ENCODE measurements at regions not wholly inside any gene's neighbourhood (a gene's known extent, or its start where the extent isn't known, plus 50 kb on each side); places are given as distances from the start of the nearest gene placed in this dataset.

DNA sequence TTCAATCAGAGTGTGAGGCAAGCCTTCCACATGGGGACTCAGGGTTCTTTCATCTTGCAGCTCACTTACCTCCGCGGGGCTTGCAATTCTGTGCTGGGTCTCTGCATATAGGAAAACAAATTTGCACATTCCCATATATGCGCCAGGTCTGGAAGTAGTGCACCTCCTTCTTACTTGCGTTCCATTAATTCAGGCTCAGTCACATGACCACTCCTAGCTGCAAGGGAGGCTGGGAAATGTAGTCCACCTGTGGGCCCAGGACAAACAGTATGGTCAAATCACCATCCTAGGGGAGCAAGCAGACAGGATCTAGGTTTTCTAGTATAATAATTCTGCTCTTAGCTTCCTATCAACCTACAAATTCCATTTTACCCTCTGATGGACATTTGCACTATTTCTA lies 160.4 kb downstream of the AACS start:
- no peak for DNase-seq (ENCODE audit: low read depth)

DNA sequence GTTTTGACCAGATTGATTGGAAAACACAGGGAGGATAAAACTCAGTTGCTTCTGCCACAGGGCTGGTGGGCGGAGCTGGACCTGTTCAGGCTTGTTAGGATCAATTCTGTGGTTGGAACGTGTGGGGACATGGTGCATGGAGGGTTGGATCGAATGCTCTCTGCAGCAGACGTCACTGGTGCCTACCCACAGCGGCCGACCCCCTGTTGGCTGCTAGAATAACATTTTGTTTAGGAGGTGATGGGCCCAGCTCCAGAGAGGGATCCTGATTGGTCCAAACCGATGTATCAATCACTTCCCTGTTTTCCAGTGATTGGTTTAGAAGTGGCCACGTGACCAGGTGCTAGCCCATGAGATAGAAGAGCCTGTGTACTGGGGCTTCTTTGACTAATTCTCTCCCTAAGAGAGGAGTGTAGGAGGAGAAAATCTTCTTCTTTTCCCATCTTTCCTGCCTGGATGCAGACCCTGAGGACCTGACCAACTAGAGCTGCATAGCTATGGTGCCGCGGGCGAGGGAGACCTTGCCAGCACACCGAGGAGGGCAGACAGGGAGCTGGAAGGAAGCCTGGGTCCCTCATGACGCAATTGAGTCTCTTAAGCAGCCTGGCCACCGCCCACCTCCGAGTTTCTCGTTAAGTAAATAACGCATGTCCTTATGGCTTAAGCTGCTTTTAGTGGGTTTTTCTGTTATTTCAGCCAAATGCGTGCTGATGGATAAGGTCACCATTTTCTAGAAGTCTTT lies 163.5 kb downstream of the AACS start:
- peak; percentile 31 for DNase-seq (ENCODE audit: low read depth)

DNA sequence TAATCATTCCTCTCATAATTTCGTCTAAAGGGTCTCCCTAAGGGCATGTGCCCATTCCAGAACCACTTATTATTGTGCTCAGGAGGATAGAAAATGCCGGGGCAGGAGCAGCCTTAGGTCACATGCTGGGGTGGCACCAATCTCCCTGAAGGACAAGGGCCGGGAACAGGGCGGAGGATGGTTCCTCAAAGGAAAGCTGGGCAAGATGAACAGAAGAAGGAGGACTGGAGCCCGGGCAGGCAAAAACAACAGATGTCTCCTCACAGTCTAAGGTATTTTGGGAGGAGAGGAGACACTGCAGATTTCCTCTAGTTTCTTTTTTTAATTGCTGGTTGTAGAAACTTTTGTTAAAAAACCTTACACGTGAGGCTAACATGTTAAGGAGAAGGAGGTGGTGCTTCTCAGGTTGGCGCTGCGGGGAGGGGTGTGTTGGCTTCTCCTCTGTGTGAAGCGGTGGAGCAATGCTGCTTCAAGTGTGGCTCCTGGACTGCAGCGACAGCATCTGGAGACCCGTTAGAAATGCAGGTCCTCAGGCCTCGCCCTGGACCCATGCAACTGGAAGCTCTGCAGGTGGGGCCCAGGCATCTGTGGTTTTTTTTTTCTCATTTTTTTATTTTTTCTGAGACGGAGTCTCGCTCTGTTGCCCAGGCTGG lies 164.8 kb downstream of the AACS start:
- DNase-seq (ENCODE audit: low read depth) = no peak

DNA sequence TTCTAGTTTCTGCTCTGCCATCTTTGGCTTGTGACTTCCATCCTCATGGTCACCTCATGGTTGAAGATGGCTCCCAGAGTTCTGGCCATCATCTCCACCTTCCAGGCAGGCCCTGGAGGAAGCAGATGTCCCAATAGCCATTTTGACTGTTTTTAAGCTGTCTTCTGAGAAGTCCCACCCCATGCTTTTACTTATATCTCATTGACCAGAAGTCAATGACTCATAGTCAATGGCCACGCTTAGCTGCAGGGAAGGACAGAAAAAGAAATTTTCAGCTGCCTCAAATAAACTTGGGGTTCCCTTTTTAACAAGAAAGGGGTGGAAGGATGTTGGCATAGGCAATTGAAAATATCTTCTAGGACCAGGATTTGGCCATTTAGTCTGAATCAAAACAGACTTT lies 168.1 kb downstream of the AACS start:
- DNase-seq (ENCODE audit: low read depth) = no peak

DNA sequence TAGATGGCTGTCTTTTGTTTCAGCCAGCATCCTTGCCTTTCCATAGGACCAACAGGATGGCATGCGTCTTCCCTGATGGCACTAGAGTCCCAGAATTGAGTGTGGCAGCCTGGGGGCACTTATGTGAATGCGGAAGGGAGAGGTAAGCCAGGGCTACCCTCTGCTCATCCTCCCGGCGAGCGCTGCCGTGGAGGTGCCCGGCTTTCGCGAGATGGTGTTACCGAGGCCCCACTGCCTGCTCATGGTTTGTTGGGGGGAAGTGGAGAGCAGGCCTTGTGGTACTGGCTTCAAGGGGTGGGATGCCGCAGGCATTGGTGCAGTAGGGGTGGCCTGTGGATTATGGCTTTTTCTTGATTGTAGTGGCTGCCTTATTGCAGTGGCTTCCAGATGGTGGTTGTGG lies 174.3 kb downstream of the AACS start:
- DNase-seq (ENCODE audit: low read depth) = no peak

DNA sequence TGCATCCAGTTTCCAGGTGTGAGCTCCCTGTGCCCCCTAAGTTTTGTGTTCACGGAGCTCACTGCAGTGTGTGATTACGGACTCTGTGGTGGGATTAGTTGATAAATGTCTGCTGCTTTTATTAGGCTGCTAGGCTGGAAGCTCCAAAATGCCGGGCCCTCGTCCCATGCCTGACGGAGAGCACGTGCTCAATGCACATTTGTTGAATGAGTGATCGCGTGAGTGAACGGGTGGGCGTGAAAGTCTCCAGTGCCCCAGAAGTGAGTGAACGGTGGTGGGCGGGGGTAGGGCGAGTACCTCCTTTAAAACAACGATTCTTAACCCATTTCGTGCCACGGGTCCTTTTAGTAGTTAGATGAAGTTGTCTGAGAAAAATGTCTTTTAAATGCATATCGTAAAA lies 175.5 kb downstream of the AACS start:
- DNase-seq (ENCODE audit: low read depth) = no peak

DNA sequence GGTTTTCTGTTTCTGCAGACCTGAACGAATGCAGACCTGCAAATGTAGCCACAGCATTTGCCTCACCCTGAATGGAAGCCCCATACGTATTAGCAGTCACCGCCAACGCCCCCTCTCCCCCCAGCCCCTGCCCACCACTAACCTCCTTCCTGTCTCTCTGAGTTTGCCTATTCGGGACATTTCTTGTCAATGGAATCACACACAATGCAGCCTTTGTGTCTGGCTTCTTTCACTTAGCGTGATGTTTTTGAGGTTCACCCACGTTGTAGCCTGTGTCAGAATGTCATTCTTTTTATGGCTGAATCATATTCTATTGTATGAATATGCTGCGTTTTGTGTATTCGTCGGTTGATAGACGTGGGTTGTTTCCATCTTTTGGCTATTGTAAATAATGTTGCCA lies 178.6 kb downstream of the AACS start:
- DNase-seq (ENCODE audit: low read depth) = no peak

DNA sequence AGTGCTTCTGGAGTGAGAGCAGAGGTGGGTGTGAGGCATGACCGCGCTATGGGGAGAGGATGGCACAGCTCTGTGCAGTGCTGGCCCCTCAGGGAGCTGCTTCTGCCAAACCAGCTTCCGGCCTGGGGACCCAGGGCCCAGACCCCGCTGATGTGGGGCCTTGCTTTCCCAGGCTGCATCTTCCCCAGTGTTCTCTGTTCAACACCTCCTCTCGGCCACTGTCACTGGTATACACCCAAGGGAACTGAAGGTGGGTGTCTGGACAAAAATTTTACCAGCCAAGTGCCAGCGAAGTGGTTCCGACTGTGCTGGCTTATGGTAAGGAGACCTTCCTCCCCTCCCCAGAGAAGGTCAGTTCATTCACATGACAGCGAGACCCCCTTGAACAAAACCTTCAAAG lies 179.1 kb downstream of the AACS start:
- no peak for DNase-seq (ENCODE audit: low read depth)

DNA sequence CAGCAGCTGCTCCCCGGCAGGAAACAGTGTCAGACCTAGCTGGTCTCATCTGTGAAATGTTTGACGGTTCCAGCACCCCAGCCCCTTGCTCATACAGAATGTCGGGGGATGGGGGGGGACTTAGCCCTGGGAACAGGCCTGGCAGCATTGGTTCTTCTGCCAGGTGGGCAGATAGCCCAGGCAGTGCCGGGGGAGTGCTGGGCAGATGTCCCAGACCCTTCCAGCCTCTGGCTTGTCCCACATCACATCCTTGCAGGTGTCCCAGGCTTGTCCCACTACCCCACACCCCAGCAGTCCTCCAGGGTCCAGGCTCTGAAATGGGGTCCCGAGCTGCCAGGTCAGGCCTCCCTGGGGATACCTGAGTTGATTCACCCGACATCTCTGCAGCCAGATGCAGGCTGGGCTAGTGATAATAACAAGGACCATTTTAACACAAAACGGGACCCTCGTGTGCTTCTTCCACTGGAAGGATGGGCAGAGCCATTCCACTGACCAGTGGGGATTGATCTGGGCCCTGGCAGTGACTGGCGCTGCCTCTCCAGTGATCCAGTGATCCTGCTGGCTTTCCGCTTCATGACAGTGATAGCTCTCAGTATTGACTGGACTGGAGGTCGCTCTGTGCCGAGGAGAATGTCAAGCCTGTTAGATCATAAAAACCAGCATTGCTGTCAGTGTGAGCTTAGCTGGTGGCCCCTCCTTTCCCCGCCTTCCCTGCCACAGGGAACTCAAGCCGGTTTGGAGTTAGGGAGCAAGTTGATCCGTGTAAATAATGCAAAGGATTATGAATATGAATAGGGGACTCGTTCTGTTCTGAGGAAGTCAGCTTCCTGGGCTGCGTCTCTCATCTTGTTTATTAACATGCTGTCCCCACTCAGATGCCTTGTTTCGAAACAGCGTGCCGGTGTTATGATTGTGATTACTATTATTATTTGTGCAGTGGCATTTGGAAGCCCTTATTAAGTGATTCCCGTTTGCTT lies 180.6 kb downstream of the AACS start:
- DNase-seq (ENCODE audit: low read depth) = no peak

DNA sequence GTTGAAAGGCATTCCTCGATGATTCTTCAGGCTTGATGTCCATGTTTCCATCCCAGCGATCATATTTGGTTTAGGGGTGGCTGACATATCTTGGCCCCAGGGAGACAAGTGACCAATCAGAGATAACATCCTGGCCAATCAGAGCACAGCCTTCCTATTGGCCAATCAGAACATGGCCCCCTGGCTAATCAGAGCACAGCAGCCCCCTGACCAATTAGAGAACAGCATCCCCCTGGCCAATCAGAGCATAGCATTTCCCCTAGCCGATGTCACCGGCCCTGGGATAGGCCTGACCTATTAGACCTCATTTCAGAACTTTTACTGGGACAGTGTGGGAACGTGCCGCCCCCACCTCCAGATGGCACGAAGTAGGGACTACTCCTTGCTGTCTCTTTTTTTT lies 182.2 kb downstream of the AACS start:
- peak; percentile 14 for DNase-seq (ENCODE audit: low read depth)

DNA sequence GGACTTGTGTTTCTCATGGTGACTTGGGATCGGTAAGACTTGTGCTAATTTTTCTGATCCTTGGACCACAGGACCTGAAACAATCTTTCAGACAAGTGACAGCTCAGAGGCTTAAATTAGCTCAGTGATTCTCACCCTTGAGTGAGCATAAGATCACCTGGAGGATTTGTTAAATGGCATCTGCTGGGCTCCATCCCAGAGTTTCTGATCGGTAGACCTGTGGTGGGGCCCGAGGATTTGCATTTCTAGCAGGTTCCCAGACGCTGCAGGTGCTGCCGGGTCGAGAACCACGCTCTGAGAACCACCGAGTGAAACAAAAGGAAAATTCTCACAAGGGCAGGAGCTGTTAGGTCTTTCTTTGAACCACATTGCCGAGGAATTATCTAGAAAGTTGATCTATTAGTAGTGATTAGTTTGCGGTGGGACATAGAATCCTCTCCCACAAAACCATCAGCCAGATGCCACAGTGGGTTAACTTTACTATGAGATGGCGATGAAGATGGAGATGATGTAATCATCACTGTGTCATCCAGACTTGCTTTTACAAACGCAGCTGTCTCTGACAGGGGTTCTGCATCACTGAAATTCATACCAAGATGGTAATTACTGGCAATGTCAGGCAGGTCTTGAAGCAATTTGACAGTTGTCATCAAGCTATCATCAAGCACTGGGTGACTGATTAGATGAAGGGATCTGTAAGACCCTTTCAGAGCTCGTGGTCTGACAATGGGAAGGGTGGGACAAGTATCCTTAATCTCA lies 184.0 kb downstream of the AACS start:
- DNase-seq (ENCODE audit: low read depth) = no peak

DNA sequence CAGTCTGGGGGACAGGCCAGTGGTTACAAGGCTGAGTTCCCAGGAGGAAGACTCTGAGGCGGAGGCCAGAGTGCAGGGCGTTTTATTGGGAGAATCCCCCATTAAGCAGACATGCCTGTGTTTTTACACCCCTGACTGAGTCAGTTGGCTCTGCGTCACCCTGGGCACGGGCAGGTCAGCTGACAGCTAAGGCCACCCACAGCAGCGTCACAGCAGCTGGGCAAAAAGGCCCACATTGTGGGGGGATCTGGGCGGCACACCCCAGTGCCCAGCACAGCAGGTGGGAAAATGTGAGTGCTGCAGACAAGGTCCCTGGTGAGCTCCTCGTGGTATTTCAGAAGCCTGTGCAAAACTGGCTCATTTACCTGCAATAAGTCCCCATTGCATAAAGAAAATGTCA lies 184.7 kb downstream of the AACS start:
- DNase-seq (ENCODE audit: low read depth) = no peak

DNA sequence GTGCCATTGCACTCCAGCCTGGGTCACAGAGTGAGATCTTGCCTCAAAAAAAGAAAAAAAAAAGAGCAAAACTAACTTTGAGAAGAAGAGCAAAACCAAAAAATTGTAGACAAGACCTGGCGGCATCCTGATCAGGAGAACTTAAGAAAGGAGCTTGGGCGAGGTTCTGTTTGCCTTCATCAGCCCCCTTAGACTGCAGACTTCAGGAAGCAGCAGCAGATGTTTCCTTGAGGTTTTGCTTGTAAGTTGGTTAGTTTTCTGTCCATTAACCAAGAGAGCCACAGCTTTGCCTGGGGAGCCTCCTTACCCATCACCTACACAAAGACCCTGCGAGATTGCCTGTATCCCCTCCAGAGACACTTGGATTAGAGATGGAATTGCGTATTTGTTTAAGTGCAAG lies 189.0 kb downstream of the AACS start:
- no peak for DNase-seq (ENCODE audit: low read depth)

DNA sequence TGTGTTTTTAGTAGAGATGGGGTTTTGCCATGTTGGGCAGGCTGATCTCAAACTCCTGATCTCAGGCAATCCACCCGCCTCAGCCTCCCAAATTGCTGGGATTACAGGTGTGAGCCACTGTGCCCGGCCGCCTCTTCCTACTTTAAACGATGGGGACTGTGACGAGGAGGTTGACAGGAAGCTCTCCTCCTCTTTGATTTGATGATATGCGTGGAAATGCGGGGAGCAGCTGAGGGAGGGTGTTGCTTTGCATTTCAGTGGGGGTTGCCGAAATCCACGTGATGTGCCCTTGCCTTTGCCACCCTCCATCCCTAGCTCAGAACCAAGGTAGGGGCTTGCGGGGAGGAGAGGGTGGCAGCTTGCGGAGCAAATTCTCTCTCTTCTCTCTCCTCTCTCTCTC lies 189.6 kb downstream of the AACS start:
- no peak for DNase-seq (ENCODE audit: low read depth)

DNA sequence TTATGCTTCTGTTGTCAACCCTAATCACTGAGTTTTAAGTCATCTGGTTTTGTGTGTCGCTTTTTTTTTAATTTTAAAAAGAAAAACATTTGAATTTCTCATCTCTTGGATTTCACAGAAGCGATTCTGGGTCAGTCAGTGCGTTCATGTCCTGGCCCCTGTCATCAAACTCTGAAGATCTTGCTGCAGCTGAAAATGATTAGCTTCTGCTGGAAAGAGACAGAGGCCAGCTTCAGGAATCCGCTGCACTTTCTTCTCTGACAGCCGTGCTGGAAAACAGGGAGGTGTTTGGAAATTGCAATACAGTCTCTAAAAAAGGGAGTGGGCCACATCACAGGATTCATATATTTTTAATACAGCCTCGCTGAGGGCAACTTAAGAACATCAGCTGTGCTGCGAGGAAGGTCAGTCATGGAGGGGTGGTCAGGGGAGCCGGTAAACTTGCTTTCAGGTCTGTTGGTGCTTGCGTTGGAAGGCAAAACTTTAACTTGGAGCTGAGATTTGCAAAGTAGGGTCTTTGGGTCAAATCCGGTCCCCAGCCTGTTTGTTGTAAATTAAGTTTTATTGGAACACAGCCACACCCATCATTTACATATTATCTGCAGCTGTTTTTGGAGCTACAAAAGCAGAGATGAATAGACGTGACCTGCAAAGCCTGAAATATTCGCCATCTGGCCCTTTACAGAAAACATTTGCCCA lies 190.8 kb downstream of the AACS start:
- DNase-seq (ENCODE audit: low read depth) = no peak

DNA sequence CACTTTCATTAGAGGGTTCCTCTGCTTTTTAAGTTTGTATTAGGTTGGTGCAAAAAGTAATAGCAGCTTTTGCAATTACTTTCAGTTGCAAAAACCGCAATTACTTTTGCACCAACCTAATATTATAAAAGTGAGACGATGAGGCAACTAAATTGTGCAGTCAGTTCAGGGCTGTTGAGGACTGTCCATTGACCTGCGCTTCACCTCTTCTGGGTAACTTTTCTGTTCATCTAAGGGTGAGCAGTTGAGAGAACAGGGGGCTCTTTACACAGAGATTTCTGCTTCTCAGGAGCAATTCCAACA lies 191.3 kb downstream of the AACS start:
- no peak for DNase-seq (ENCODE audit: low read depth)

DNA sequence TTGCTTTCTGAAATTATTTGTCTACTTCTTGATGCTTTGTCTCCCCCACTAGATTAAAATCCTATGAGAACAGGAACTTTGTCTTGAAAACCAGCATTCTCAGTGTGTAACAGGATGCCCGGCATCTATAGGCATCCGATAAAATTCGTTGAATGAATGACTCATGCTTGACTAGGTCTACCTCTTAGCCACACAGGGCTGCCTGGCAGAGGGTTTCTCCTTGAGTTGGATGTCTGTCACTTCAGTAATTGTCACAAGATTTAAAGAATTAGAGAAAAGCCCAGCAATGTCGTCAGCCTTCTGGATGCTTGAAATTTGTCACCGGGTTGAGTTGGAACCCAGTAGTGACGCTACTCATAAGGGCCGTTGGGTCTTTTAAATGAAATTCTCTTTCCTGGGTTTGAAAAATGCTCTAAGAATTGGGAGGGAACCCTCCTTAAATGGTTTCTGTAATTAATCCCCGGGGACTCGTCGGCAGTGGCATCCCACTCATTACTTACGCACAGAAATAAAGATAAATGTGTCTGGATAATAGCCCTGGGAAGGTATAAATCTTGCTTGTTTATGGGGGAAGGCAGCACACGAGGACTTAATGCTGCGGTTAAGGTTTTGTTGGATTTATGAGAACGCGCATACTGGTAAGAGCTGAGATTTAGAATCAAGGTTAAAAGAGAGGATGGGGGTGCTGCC lies 194.1 kb downstream of the AACS start:
- DNase-seq (ENCODE audit: low read depth) = peak; percentile 44

DNA sequence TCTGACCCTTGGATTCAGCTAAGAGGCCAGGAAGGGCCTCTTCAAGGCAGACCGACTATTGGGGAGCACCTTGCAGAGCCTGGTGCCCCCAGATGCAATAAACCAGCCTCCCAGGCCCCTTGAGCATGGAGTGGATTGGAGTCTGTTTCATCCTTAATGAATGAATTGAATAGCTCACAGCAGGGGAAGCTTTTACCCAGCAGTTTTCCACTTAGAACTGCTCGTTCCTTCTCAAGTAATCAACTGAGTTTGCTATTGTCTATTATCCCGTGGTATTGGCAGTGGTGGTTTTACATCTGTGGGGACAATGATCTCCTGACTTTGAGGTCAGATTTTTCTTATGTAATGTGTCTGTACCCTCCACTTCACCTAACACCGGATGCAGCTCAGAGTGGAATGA lies 197.6 kb downstream of the AACS start:
- DNase-seq (ENCODE audit: low read depth) = no peak

DNA sequence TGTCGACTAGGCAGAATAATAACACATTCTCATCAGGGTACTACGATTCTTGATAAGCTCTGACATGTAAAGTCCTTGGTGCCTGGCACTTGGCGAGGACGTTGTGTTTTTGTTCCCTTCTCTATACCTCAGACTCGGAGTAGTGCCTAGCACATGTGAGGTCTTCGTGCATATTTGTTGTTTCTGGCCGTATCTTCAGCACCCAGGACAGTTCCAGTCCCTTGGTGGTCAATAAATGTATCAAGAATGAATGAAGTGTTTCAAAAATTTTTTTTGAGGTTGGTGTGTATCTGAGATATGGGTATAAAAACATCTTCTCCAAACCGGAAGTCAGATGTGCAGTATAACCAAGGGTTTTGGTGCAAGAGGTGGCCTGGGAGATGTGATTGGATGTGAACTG lies 198.2 kb downstream of the AACS start:
- DNase-seq (ENCODE audit: low read depth) = no peak

DNA sequence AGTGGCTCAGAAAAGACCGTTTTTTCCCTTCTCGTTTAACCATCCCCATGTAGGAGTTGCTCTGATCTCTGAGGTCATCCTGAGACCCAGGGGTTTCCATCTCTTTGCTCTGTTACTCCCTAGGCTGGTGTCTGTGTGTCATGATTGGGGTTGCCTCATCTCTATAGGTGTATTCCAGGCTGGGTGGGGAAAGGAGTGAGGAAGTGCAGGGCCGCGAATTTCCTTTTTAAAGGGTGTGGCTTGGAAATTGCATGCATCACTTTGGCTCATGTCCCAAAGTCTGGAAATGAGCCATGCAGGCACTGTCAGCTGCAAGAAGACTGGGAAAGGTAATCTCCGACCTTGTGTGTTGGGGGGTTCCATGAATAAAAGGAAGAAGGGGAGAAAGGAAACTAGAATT lies 201.9 kb downstream of the AACS start:
- no peak for DNase-seq (ENCODE audit: low read depth)

Data from HT1080 (cell line).